H1 (cell line): ENCODE measurements at regions not wholly inside any gene's neighbourhood (a gene's known extent, or its start where the extent isn't known, plus 50 kb on each side); places are given as distances from the start of the nearest gene placed in this dataset.

Experiments used
- ASH2L ChIP-seq: fragments of 200-600, 300-600 bp; sonication (generic); IDR thresholded peaks from one replicate; pipeline ENCODE4 v1.7.1; 2017; ENCODE audit warnings: low read length
- CHD2 ChIP-seq: IDR thresholded peaks from 2 replicates; pipeline ENCODE4 v1.6.1; 2012; ENCODE audit warnings: low read length, improper control_type of control experiment
- CTCF ChIP-seq, 3 experiments: IDR thresholded peaks; 1 replicate in 2 of 3; 2 replicates in 1 of 3; pipeline versions ENCODE4 v1.5.1 to v1.6.1; 2011; ENCODE audit warnings: low read length in 3 of 3, mild to moderate bottlenecking in 3 of 3, inconsistent platforms in 2 of 3, low read depth in 1 of 3, moderate library complexity in 1 of 3; ENCODE audit not compliant: insufficient read depth in 1 of 3; ENCODE audit errors: control extremely low read depth in 1 of 3
- EP300 ChIP-seq, 2 experiments: IDR thresholded peaks; 1 replicate in 1 of 2; 2 replicates in 1 of 2; pipeline ENCODE4 v1.6.1; 2011 to 2012; ENCODE audit warnings: low read depth in 2 of 2, low read length in 2 of 2, mild to moderate bottlenecking in 2 of 2, borderline replicate concordance in 1 of 2, inconsistent platforms in 1 of 2, moderate library complexity in 1 of 2
- EZH2 ChIP-seq: fragments of 200-600 bp; sonication (generic); IDR thresholded peaks from 2 replicates; pipeline ENCODE4 v1.7.1; 2012; ENCODE audit warnings: low read depth, mild to moderate bottlenecking, moderate library complexity, low read length, inconsistent platforms; ENCODE audit not compliant: severe bottlenecking
- GTF2F1 ChIP-seq: IDR thresholded peaks from 2 replicates; pipeline ENCODE4 v1.6.1; 2012; ENCODE audit warnings: low read depth, low read length, improper control_type of control experiment, borderline replicate concordance
- POLR2AphosphoS5 ChIP-seq: IDR thresholded peaks from 2 replicates; pipeline ENCODE4 v1.6.1; 2011; ENCODE audit warnings: low read depth, low read length
- RFX5 ChIP-seq: IDR thresholded peaks from 2 replicates; pipeline ENCODE4 v1.6.1; 2011; ENCODE audit warnings: low read depth, low read length, improper control_type of control experiment, borderline replicate concordance
- SIX5 ChIP-seq: IDR thresholded peaks from 2 replicates; pipeline ENCODE4 v1.6.1; 2011; ENCODE audit warnings: mild to moderate bottlenecking, low read depth, low read length
- YY1 ChIP-seq: IDR thresholded peaks from 2 replicates; pipeline ENCODE4 v1.6.1; 2011; ENCODE audit warnings: low read depth, mild to moderate bottlenecking, low read length
- ZNF274 ChIP-seq: IDR thresholded peaks from 2 replicates; pipeline ENCODE4 v1.7.0; 2012; ENCODE audit warnings: low read length, borderline replicate concordance; ENCODE audit errors: extremely low read depth

- TF ChIP-seq POLR2AphosphoS5, result no peak
- TF ChIP-seq CTCF (IDR thresholded peaks at IDR 0.05; ENCODE audit: control extremely low read depth in 1 of 3, insufficient read depth in 1 of 3, low read depth in 1 of 3, low read length in 3 of 3), result no peak
- TF ChIP-seq EZH2, result no peak
- TF ChIP-seq SIX5, result no peak
- no peak for TF ChIP-seq ASH2L
- no peak for TF ChIP-seq CHD2
- no peak for TF ChIP-seq ZNF274
- TF ChIP-seq EP300 (IDR thresholded peaks at IDR 0.05; ENCODE audit: borderline replicate concordance in 1 of 2, low read depth in 2 of 2, low read length in 2 of 2), result no peak
- no peak for TF ChIP-seq GTF2F1
- no peak for TF ChIP-seq YY1
- TF ChIP-seq RFX5, result no peak
Measured at GRCh38 chr4:84381759-84382158, 117.3 kb downstream of the NKX6-1 start.
